RWPE2 (cell line): ENCODE measurements at regions not wholly inside any gene's neighbourhood (a gene's known extent, or its start where the extent isn't known, plus 50 kb on each side); places are given as distances from the start of the nearest gene placed in this dataset.

Experiments
- ATAC-seq: fragments of 200-7000 bp; cut with Tn5 transposase; 3 replicates; pipeline ENCODE4 v1.9.1; 2021; ENCODE audit warnings: low read depth
- DNase-seq: peaks from one replicate; pipeline ENCODE4 v3.0.0-alpha.2; 2020; ENCODE audit warnings: low spot score
- H3K27ac ChIP-seq: fragments of 450-650 bp; 2 replicates; pipeline ENCODE4 v1.5.1; 2017; ENCODE audit warnings: mild to moderate bottlenecking; ENCODE audit not compliant: poor library complexity, severe bottlenecking
- H3K27me3 ChIP-seq: fragments of 250-450 bp; sonication (Bioruptor Pico); 2 replicates; pipeline ENCODE4 v1.5.1; 2021; ENCODE audit warnings: mild to moderate bottlenecking, moderate library complexity; ENCODE audit not compliant: insufficient read depth, poor library complexity, severe bottlenecking
- H3K36me3 ChIP-seq: fragments of 250-450 bp; sonication (Bioruptor Pico); 2 replicates; pipeline ENCODE4 v1.5.1; 2020; ENCODE audit warnings: low read depth, mild to moderate bottlenecking, moderate library complexity
- H3K4me1 ChIP-seq: fragments of 250-450 bp; sonication (Bioruptor Pico); 2 replicates; pipeline ENCODE4 v1.5.1; 2021; ENCODE audit warnings: mild to moderate bottlenecking, moderate library complexity; ENCODE audit not compliant: insufficient read depth, poor library complexity, severe bottlenecking
- H3K4me3 ChIP-seq: fragments of 250-450 bp; sonication (Bioruptor Pico); 2 replicates; pipeline ENCODE4 v1.5.1; 2021; ENCODE audit warnings: mild to moderate bottlenecking, moderate library complexity; ENCODE audit not compliant: severe bottlenecking
- H3K9me3 ChIP-seq: fragments of 250-450 bp; sonication (Bioruptor Pico); 2 replicates; pipeline ENCODE4 v1.5.1; 2021; ENCODE audit warnings: mild to moderate bottlenecking, moderate library complexity; ENCODE audit not compliant: severe bottlenecking
- TF ChIP-seq, protein P1 (sequence below): fragments of 450-650 bp; IDR thresholded peaks from one replicate; pipeline ENCODE4 v1.5.1; 2017; ENCODE audit warnings: mild to moderate bottlenecking, moderate library complexity; ENCODE audit not compliant: poor library complexity, severe bottlenecking

DNA sequence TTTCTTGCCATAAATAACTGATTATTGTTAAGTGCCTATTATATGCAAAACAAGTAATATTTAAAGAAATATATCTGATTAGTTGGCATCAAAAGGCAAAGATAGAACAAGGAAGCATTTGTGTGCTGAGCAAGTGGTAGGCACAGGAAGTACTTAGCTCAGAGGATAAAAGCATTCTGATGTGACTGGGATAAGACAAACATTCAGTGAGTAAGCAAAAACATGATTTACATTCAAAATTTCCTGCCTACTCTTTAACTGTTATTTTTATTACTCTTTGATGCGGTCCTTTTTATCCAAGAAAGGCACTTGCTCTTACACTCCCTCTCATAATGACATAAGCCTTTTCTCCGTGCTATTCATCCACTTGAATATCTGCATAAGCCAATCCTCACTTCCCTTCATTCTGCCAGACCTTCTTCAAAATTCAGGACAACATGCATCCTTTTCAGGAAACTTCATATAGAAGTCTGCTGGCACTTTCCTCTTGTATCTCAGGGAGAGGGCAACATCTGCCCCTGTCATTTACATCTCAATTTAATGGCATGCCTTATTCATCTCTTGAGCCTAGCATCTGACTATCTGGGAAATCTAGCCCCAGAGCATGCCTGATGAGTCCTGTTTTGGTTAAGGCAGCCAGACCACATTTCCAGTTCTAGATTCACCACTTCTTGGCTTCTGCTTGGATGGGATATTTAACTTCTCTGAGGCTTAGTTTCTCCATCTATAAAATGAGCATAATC lies 478.2 kb upstream of the ROBO2 start:
- Histone ChIP-seq H3K4me3 (no peak overlapping the region), H3K27ac (no peak overlapping the region), H3K36me3 (no peaks in the 10 kb centered on the region), H3K27me3 (peaks cover 4% of the 10 kb centered on the region), H3K9me3 (no peaks in the 10 kb centered on the region), H3K4me1 (no peaks in the 10 kb centered on the region)
- ATAC-seq: no peak
- TF ChIP-seq, protein P1, sequence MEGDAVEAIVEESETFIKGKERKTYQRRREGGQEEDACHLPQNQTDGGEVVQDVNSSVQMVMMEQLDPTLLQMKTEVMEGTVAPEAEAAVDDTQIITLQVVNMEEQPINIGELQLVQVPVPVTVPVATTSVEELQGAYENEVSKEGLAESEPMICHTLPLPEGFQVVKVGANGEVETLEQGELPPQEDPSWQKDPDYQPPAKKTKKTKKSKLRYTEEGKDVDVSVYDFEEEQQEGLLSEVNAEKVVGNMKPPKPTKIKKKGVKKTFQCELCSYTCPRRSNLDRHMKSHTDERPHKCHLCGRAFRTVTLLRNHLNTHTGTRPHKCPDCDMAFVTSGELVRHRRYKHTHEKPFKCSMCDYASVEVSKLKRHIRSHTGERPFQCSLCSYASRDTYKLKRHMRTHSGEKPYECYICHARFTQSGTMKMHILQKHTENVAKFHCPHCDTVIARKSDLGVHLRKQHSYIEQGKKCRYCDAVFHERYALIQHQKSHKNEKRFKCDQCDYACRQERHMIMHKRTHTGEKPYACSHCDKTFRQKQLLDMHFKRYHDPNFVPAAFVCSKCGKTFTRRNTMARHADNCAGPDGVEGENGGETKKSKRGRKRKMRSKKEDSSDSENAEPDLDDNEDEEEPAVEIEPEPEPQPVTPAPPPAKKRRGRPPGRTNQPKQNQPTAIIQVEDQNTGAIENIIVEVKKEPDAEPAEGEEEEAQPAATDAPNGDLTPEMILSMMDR: no peak
- DNase-seq: no peak

DNA sequence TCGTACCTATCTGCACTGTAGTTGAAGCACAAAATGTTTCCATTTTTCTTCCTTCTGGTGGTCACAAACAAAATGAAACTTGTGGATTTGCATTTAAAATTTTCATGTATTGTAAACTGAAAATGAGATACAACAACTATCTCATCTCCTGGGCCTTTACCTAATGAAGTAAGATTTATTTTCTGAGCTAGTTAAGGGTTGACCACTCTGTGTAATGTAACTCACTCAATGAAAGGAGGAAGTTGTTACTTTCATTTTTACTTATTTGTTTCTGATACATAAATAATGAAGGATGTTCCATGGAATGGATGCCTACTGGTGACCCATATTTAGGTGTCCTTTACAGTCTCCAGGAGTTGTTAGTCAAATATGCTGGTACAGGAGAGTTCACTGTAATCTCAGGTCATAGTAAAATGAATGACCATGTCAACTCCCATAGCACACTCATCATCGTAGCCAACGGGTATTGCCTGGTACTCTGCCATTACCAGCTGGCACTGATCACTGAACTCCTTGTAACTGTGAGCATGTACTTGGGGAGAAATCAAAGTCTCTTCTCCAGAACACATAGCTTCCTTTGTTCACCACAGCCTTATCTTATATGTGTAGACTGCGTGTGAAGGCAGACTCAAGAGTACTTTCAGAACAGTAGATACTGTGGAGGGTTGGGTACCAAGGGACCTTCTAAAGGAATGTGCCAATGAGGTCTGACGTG lies 474.2 kb upstream of the ROBO2 start:
- Histone ChIP-seq H3K27ac (no peak overlapping the region), H3K4me1 (no peaks in the 10 kb centered on the region), H3K27me3 (no peaks in the 10 kb centered on the region), H3K36me3 (no peaks in the 10 kb centered on the region), H3K9me3 (no peaks in the 10 kb centered on the region), H3K4me3 (no peak overlapping the region)
- DNase-seq: no peak
- no peak for ATAC-seq
- TF ChIP-seq, protein P1: no peak

DNA sequence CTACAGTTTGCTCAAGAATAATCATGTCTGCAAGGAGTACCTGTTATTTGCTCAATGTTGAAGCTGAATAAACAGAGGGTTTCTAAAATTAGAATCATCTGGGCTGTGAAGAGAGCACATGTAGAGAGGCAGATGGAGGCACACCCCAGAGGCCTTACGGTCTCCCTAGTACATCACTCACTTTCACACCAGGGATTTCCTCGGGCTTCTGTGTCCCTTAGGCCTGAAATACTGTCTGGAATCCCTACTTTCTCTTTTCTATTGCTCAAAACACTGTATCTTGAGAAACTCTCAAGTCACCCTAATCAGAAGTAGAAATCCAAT lies 473.7 kb upstream of the ROBO2 start:
- Histone ChIP-seq H3K4me3 (no peak overlapping the region), H3K27ac (no peak overlapping the region), H3K36me3 (no peaks in the 10 kb centered on the region), H3K9me3 (no peaks in the 10 kb centered on the region), H3K4me1 (no peaks in the 10 kb centered on the region), H3K27me3 (no peaks in the 10 kb centered on the region)
- no peak for ATAC-seq
- no peak for DNase-seq
- TF ChIP-seq, protein P1: no peak

DNA sequence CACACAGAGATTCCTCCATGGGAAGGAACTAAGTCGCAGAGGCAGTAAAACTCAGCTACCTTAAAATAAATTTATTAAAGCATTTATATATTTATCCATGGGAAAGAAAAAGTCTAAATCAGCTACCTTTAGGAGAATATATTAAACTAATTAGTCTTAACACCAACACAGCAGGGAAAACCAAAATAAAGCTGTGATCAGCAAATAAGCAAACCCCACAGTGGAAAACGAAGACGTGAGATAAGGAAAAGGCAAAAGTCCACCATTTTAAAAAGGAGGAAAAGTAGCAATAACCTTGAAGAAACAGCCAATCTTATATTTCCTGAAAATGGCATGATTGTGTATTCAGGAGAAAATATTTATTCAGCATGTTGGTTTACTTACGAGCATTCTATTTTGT lies 473.0 kb upstream of the ROBO2 start:
- no peak overlapping the region for H3K27ac ChIP-seq
- no peak overlapping the region for H3K4me3 ChIP-seq
- H3K4me1 ChIP-seq: no peaks in the 10 kb centered on the region
- H3K27me3 ChIP-seq: no peaks in the 10 kb centered on the region
- ATAC-seq (no peak), DNase-seq (no peak)
- no peaks in the 10 kb centered on the region for H3K9me3 ChIP-seq
- H3K36me3 ChIP-seq: no peaks in the 10 kb centered on the region
- TF ChIP-seq, protein P1: no peak

DNA sequence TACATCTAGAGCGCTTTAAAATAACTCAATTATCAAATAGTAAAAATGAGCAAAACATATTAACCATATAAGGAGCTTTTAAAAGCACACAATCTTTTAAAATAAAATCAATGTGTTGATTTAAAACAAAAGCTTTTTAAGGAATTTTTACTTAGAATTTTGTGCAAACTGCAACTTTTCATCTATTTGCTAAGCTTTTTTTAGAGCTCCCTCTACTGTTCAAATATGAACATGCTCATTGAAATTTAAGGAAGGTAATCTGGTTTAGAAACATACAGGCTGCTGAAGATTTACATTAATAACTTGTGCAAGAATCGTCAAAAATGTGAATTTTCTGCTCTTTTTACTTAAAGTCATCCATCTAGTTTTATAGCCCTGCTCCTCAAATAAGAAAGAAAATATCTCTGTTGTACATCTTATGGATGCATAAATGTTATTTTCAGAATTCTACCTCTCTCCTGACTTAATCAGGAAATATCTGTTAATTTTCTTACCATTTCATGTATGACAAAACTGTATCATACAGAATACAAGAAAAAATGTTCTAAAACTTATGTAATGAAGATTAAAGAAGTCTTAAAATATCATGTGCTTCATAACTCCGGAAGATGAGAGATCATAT lies 469.4 kb upstream of the ROBO2 start:
- no peak overlapping the region for H3K27ac ChIP-seq

More for the DNA sequence above, 469.4 kb upstream of the ROBO2 start:
- TF ChIP-seq, protein P1: peak; percentile 85
- Histone ChIP-seq H3K4me1 (no peaks in the 10 kb centered on the region), H3K36me3 (no peaks in the 10 kb centered on the region), H3K4me3 (no peak overlapping the region), H3K9me3 (no peaks in the 10 kb centered on the region), H3K27me3 (peaks cover 6% of the 10 kb centered on the region)
- DNase-seq (no peak), ATAC-seq (no peak)
